MM.1S (cell line): ENCODE measurements at regions not wholly inside any gene's neighbourhood (a gene's known extent, or its start where the extent isn't known, plus 50 kb on each side); places are given as distances from the start of the nearest gene placed in this dataset.

Experiments
- DNase-seq: peaks from one replicate; pipeline ENCODE4 v3.0.0-alpha.2; 2015
- H2AFZ ChIP-seq: fragments of 300-600 bp; sonication (generic); 2 replicates; pipeline ENCODE4 v1.6.0; 2016; ENCODE audit warnings: antibody characterized with exemption, low read length
- H3F3A ChIP-seq: fragments of 300-600 bp; sonication (generic); 2 replicates; pipeline ENCODE4 v1.6.1; 2016; ENCODE audit warnings: mild to moderate bottlenecking, antibody characterized with exemption, low read length, moderate library complexity, mixed read lengths; ENCODE audit not compliant: insufficient read depth
- H3K27ac ChIP-seq: fragments of 300-600 bp; sonication (generic); 2 replicates; pipeline ENCODE4 v1.5.1; 2016; ENCODE audit warnings: mild to moderate bottlenecking, low read length
- H3K27me3 ChIP-seq: fragments of 300-600 bp; sonication (generic); replicated peaks from 2 replicates; pipeline ENCODE4 v1.6.0; 2016; ENCODE audit warnings: low read length; ENCODE audit not compliant: insufficient read depth
- H3K36me3 ChIP-seq: fragments of 300-600 bp; sonication (generic); replicated peaks from 2 replicates; pipeline ENCODE4 v1.6.1; 2016; ENCODE audit warnings: mild to moderate bottlenecking, low read length, mixed read lengths; ENCODE audit not compliant: insufficient read depth
- H3K4me1 ChIP-seq: fragments of 300-600 bp; sonication (generic); 2 replicates; pipeline ENCODE4 v1.6.1; 2016; ENCODE audit warnings: low read length, mixed read lengths
- H3K4me2 ChIP-seq: fragments of 300-600 bp; sonication (generic); 2 replicates; pipeline ENCODE4 v1.6.0; 2016; ENCODE audit warnings: low read depth, low read length
- H3K4me3 ChIP-seq: fragments of 300-600 bp; sonication (generic); 2 replicates; pipeline ENCODE4 v1.5.1; 2016; ENCODE audit warnings: low read length, mixed read lengths
- H3K79me2 ChIP-seq: fragments of 300-600 bp; sonication (generic); 2 replicates; pipeline ENCODE4 v1.6.1; 2016; ENCODE audit warnings: mixed run types, low read length, mixed read lengths
- H3K9ac ChIP-seq: fragments of 300-600 bp; sonication (generic); 2 replicates; pipeline ENCODE4 v1.6.1; 2016; ENCODE audit warnings: low read length, mixed read lengths
- H3K9me2 ChIP-seq: fragments of 300-600 bp; sonication (generic); replicated peaks from 2 replicates; pipeline ENCODE4 v1.6.1; 2016; ENCODE audit warnings: mild to moderate bottlenecking, low read length, mixed read lengths; ENCODE audit not compliant: insufficient read depth
- H3K9me3 ChIP-seq: fragments of 300-600 bp; sonication (generic); replicated peaks from 2 replicates; pipeline ENCODE4 v1.6.1; 2016; ENCODE audit warnings: mild to moderate bottlenecking, low read length, mixed read lengths; ENCODE audit not compliant: insufficient read depth
- H4K20me1 ChIP-seq: fragments of 300-600 bp; sonication (generic); 2 replicates; pipeline ENCODE4 v1.6.1; 2016; ENCODE audit warnings: mild to moderate bottlenecking, low read length, moderate library complexity, mixed read lengths; ENCODE audit not compliant: insufficient read depth
- EZH2 ChIP-seq: fragments of 300-600 bp; sonication (generic); optimal IDR thresholded peaks from 2 replicates; pipeline ENCODE3; 2017; ENCODE audit warnings: low read depth, mild to moderate bottlenecking, antibody characterized with exemption, low read length, mixed read lengths
- EZH2phosphoT487 ChIP-seq: fragments of 300-600 bp; sonication (generic); IDR thresholded peaks from 2 replicates; pipeline ENCODE4 v1.6.1; 2018; ENCODE audit warnings: antibody characterized with exemption, low read length
- TF ChIP-seq, protein P1 (sequence below): fragments of 300-600 bp; sonication (generic); IDR thresholded peaks from 2 replicates; pipeline ENCODE4 v1.5.1; 2016; ENCODE audit warnings: antibody characterized with exemption, low read length, mixed read lengths

GRCh38 chr20:24111858-24112257 is 123.3 kb upstream of the GGTLC1 start:
- Histone ChIP-seq H2AFZ (no peak overlapping the region), H4K20me1 (no peaks in the 10 kb centered on the region), H3K9me3 (no peaks in the 10 kb centered on the region), H3K4me2 (no peak overlapping the region), H3K9me2 (no peaks in the 10 kb centered on the region), H3K36me3 (no peaks in the 10 kb centered on the region), H3K27ac (no peak overlapping the region), H3K4me1 (peaks cover 16% of the 10 kb centered on the region), H3K79me2 (no peaks in the 10 kb centered on the region), H3K9ac (no peak overlapping the region), H3K27me3 (0 out of 2 replicates have a peak, but pooled peaks cover 4% of the 10 kb centered on the region), H3K4me3 (no peak overlapping the region), H3F3A (no peaks in the 10 kb centered on the region)
- no peak for TF ChIP-seq EZH2
- TF ChIP-seq, protein P1, sequence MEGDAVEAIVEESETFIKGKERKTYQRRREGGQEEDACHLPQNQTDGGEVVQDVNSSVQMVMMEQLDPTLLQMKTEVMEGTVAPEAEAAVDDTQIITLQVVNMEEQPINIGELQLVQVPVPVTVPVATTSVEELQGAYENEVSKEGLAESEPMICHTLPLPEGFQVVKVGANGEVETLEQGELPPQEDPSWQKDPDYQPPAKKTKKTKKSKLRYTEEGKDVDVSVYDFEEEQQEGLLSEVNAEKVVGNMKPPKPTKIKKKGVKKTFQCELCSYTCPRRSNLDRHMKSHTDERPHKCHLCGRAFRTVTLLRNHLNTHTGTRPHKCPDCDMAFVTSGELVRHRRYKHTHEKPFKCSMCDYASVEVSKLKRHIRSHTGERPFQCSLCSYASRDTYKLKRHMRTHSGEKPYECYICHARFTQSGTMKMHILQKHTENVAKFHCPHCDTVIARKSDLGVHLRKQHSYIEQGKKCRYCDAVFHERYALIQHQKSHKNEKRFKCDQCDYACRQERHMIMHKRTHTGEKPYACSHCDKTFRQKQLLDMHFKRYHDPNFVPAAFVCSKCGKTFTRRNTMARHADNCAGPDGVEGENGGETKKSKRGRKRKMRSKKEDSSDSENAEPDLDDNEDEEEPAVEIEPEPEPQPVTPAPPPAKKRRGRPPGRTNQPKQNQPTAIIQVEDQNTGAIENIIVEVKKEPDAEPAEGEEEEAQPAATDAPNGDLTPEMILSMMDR: peak; percentile 7; the same call in 1 of the 2 replicates
- no peak for TF ChIP-seq EZH2phosphoT487
- peak; percentile 19 for DNase-seq

GRCh38 chr20:24109537-24109936 is 121.0 kb upstream of the GGTLC1 start:
- H3K4me1 ChIP-seq: peaks cover 16% of the 10 kb centered on the region
- H3K9me2 ChIP-seq: no peaks in the 10 kb centered on the region
- H2AFZ ChIP-seq: no peak overlapping the region
- H4K20me1 ChIP-seq: no peaks in the 10 kb centered on the region
- TF ChIP-seq EZH2 (no peak), EZH2phosphoT487 (no peak)
- TF ChIP-seq, protein P1: no peak
- no peaks in the 10 kb centered on the region for H3K79me2 ChIP-seq
- no peak overlapping the region for H3K27ac ChIP-seq
- H3K27me3 ChIP-seq: 0 out of 2 replicates have a peak, but pooled peaks cover 4% of the 10 kb centered on the region
- H3F3A ChIP-seq: no peaks in the 10 kb centered on the region
- H3K4me3 ChIP-seq: peak overlapping the region; percentile 39; the same call in 1 of the 2 replicates
- DNase-seq: peak; percentile 71
- peak overlapping the region; percentile 65 for H3K4me2 ChIP-seq
- no peak overlapping the region for H3K9ac ChIP-seq
- H3K36me3 ChIP-seq: no peaks in the 10 kb centered on the region
- no peaks in the 10 kb centered on the region for H3K9me3 ChIP-seq

- Histone ChIP-seq H3K36me3 (no peaks in the 10 kb centered on the region), H4K20me1 (no peaks in the 10 kb centered on the region), H3K4me2 (peak overlapping the region; percentile 65), H3K27me3 (0 out of 2 replicates have a peak, but pooled peaks cover 4% of the 10 kb centered on the region), H2AFZ (no peak overlapping the region), H3K9me3 (no peaks in the 10 kb centered on the region), H3K79me2 (no peaks in the 10 kb centered on the region), H3K4me3 (no peak overlapping the region), H3K27ac (no peak overlapping the region), H3K4me1 (peaks cover 16% of the 10 kb centered on the region), H3K9ac (no peak overlapping the region), H3K9me2 (no peaks in the 10 kb centered on the region), H3F3A (no peaks in the 10 kb centered on the region)
- no peak for DNase-seq
- TF ChIP-seq EZH2phosphoT487 (no peak), EZH2 (no peak)
- TF ChIP-seq, protein P1: no peak
Measured at GRCh38 chr20:24109008-24109407, 120.4 kb upstream of the GGTLC1 start.
